NOMO-1 treated with DMSO at 0.1 percent for 48 hours (cell line): ENCODE measurements at regions not wholly inside any gene's neighbourhood (a gene's known extent, or its start where the extent isn't known, plus 50 kb on each side); places are given as distances from the start of the nearest gene placed in this dataset.
"Not testable (repeated sequence)": the region's sequence is repeated elsewhere in the genome, so short reads cannot be mapped to it uniquely, and the experiment has no call there.

Experiments used
- DNase-seq: peaks from one replicate; lab custom pipeline; 2025; ENCODE audit not compliant: unreplicated experiment; lab: John Stamatoyannopoulos, UW

- no peak for DNase-seq
Observed at GRCh38 chr5:124521461-124522230, 224.8 kb downstream of the ZNF608 start.

DNA sequence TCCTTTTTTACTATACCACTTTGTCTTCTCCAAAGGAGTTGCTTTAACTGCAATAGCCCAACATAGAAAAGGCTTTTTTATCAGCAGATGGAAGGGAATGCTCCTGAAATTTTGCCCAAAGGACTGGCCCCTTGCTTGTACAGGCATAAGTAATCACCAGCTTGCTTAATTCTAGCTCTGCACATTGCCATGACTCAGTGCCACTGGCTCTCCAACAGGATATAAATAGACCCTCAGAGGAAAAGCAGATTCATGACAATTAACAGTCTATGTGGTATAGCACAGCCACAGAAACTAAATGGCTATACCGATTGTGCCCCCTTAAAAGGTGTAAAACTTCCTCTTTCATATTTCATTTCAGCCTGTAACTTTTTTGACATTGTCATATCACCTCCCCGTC is 227.0 kb downstream of the ZNF608 start:
- peak; percentile 94 for DNase-seq

- DNase-seq: no peak
Observed at GRCh38 chr5:124516567-124516966, 229.9 kb downstream of the ZNF608 start.

DNA sequence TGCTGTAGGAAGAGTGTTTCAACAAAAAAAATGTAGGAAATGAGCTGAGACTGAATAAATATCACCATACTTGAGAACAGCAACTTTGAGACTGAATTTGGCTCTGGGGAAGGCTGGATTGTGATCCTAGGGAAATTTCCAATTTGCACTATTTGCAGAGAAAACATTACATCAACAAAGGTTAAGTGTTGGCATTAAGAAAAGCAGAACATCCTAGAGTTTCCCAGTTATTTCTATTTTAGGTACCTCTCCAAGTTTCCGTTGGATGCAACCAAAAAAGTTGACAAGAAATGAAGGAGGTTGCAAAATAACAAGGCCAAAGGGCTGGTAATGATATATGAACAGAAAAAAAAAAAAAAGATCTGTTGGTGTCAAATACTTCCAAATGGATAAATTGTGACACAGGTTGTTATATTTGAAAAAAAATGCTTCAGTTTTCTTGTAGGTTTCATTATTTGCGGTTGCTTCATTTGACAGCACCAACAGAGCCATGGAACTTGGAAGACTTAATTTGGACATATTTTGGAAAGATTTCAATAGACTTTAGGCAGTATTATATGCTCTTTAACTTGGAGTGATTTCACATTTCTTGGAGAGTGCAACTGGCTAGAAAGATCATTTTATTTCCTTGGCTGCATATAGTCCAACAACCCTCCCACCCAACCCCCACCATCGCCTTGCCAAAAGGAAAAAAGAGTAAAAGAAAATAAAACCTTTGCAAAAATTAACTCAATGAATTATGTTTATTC is 230.8 kb downstream of the ZNF608 start:
- no peak for DNase-seq

- no peak for DNase-seq
Observed at GRCh38 chr5:124514956-124515355, 231.5 kb downstream of the ZNF608 start.

GRCh38 chr5:124512952-124513632 is 233.3 kb downstream of the ZNF608 start:
- DNase-seq: no peak

GRCh38 chr5:124512236-124512635 is 234.2 kb downstream of the ZNF608 start:
- DNase-seq: no peak

DNA sequence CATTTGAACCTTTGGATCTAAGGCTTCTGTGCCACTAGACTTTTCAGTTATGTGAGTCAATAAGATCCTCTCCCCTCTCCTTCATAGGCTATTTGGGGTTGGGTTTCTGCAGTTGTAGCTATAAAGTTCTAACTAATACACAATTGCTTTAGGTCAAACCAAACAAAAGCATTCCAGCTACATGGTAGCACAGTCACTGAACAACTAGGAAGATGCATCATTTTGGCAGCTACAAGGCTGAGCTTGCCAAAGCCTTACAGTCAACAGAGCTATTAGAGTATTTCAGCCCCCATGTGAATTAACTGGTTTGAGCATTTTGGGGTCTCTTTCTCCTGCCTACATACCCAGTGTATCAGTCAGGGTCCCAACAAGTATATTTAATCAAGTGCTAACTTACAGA is 234.6 kb downstream of the ZNF608 start:
- DNase-seq: no peak

DNA sequence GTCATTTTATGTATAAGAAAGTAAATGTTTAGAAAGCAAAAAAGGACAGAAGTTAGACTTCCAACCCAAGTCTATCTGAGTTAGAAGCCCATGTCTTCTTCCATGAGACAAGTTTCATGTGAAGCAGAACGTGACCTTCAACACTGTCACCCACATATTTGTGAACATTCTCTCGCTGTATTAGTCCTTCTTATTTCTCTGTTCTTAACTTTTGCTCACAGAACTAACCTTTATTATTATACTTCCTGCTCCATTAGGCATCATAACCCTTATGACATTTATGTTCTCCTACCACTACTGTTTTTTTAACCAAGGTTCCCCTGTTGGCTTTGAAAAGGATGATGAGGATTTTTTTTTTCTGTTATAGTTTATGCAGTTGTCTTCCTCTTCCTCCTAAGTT is 238.8 kb downstream of the ZNF608 start:
- DNase-seq: no peak

GRCh38 chr5:124504081-124504916 is 242.1 kb downstream of the ZNF608 start:
- DNase-seq: peak; percentile 26

- no peak for DNase-seq
Observed at GRCh38 chr5:124502551-124502950, 243.9 kb downstream of the ZNF608 start.

- DNase-seq: not testable (repeated sequence)
Observed at GRCh38 chr5:124499818-124500217, 246.6 kb downstream of the ZNF608 start.

- not testable (repeated sequence) for DNase-seq
Observed at GRCh38 chr5:124496968-124497367, 249.5 kb downstream of the ZNF608 start.

GRCh38 chr5:124494540-124495116 is 251.8 kb downstream of the ZNF608 start:
- no peak for DNase-seq

DNA sequence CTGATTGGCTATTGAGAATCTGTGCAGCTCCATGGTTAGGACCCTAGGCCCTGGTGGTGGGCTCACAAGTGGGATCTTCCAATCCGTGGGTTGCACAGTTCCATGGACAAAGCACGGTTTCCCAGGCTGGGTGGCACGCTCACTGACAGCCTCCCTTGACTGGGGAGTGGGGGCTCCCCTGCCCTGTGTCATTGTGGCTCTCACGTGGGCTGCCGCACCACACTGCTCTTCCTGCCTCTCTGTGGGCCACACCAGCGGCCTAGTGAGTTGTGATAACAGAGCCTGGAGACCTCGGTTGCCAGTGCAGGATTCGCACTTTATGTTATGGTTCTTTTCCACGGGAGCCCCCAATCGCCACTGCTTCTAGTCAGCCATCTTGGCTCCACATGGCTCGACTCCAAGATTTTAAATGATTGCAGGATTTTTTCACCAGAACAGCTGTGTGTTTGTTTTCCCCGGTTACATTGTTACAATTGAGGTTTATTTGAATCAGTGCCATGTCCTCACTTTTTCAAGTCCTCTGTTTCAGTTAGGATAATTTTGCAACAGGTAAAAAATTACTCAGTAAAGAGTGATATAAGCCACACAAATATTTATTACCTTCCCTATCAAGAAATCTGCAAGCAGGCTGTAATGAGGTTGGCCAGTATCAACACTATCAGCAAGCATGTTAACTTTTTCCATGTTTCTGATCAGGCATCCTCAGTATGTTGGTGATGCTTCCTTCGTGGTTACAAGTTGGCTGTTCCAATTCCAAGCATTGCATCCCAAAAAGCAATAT is 253.8 kb downstream of the ZNF608 start:
- no peak for DNase-seq

DNA sequence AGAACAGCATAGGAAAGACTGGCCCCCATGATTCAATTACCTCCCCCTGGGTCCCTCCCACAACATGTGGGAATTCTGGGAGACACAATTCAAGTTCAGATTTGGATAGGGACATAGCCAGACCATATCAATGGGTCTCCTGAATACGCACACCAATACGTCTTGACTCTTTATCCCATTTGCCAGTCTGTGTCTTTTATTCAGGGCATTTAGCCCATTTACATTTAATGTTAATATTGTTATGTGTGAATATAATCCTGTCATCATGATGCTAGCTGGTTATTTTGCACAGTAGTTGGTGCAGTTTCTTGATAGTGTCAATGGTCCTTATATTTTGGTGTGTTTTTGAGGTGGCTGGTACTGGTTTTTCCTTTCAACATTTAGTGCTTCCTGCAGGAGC is 256.1 kb downstream of the ZNF608 start:
- not testable (repeated sequence) for DNase-seq

DNA sequence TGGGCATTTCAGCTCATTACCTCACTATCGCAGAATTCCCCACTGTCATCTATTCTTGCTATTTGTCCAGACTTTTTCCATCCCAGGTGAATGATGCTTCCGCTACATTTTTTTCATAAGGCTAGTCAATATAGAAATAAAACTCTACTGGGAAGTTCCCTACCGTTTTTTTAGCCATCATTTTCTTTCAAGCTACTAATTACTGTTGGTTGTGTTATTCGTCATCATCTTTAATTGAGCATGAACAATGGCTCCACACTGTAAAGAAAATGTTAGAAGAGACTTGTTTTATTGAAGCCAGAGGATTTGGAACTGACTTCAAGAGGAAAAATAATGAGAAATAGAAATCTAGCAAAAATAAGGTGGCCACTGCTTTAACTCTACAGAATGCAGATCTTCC is 265.0 kb downstream of the ZNF608 start:
- no peak for DNase-seq

- DNase-seq: no peak
Observed at GRCh38 chr5:124480964-124481363, 265.5 kb downstream of the ZNF608 start.

GRCh38 chr5:124480022-124480421 is 266.4 kb downstream of the ZNF608 start:
- DNase-seq: no peak

GRCh38 chr5:124478264-124478663 is 268.2 kb downstream of the ZNF608 start:
- DNase-seq: no peak
